K562 (cell line): ENCODE measurements at regions not wholly inside any gene's neighbourhood (a gene's known extent, or its start where the extent isn't known, plus 50 kb on each side); places are given as distances from the start of the nearest gene placed in this dataset.

Experiments used
- ATAC-seq: fragments of 200-7000 bp; cut with Tn5 transposase; 3 replicates; pipeline ENCODE4 v1.9.1; 2020; ENCODE audit warnings: moderate library complexity
- BruUV-seq: library from RNA; stranded (reverse); fragments of 400-500 nt; replicated peaks from 2 replicates; lab custom pipeline; 2021; lab: Mats Ljungman, UMichigan
- CTCF ChIA-PET: fragments of 300-600 bp; formaldehyde crosslinking; extraction: SDS; loops from one replicate; lab custom pipeline; 2021; ENCODE audit warnings: low intra/inter-chr PET ratio; lab: Yijun Ruan, JAX
- POLR2A ChIA-PET: fragments of 300-600, 350-650 bp; sonication (Branson Sonifier 250); formaldehyde crosslinking; extraction: SDS; loops from one replicate; lab custom pipeline; 2021; ENCODE audit warnings: antibody characterized with exemption, inconsistent platforms; lab: Yijun Ruan, JAX
- DNase-seq, 4 experiments: peaks; one replicate each; pipeline versions ENCODE4 v3.0.0 to v3.0.0-alpha.2; 2011 to 2018; ENCODE audit warnings: low spot score in 3 of 4, mixed read lengths in 3 of 4; ENCODE audit errors: extremely low read depth in 1 of 4
- FAIRE-seq: peaks from 2 replicates; lab custom pipeline; 2011; peaks lifted over from hg19 to GRCh38; lab: Jason Lieb, UNC
- H2AFZ ChIP-seq: 2 replicates; pipeline ENCODE4 v1.6.0; 2011; ENCODE audit warnings: low read depth, low read length, control low read depth, inconsistent platforms
- H3K27ac ChIP-seq: fragments of 200-600 bp; 3 replicates; pipeline ENCODE4 v1.8.0; 2011; ENCODE audit warnings: low read depth, mild to moderate bottlenecking, control low read depth, inconsistent platforms, low read length, moderate library complexity, mixed read lengths; ENCODE audit errors: extremely low read depth
- H3K27me3 ChIP-seq, 2 experiments: fragments of 300-600 bp in 1 of 2; 2 replicates in 1 of 2; 3 replicates in 1 of 2; pipeline versions ENCODE4 v1.6.0 to v1.8.0; 2011; ENCODE audit warnings: inconsistent platforms in 2 of 2, low read length in 2 of 2, mild to moderate bottlenecking in 1 of 2, mixed read lengths in 1 of 2, moderate library complexity in 1 of 2; ENCODE audit not compliant: control insufficient read depth in 2 of 2, insufficient read depth in 2 of 2
- H3K36me3 ChIP-seq: fragments of 300-600 bp; 3 replicates; pipeline ENCODE4 v1.8.0; 2011; ENCODE audit warnings: mild to moderate bottlenecking, low read length, inconsistent platforms; ENCODE audit not compliant: control insufficient read depth, insufficient read depth
- H3K4me1 ChIP-seq, 2 experiments: fragments of 200-600 bp in 1 of 2; replicated peaks in 1 of 2; 2 replicates in 1 of 2; 3 replicates in 1 of 2; pipeline versions ENCODE4 v1.5.1 to v1.8.0; 2011; ENCODE audit warnings: inconsistent platforms in 2 of 2, low read length in 2 of 2, mild to moderate bottlenecking in 1 of 2, mixed read lengths in 1 of 2, moderate library complexity in 1 of 2; ENCODE audit not compliant: control insufficient read depth in 2 of 2, insufficient read depth in 2 of 2
- H3K4me2 ChIP-seq: 2 replicates; pipeline ENCODE4 v1.6.1; 2011; ENCODE audit warnings: low read length, control low read depth, inconsistent platforms, mixed read lengths; ENCODE audit not compliant: insufficient read depth
- H3K4me3 ChIP-seq: fragments of 200-600 bp; sonication (generic), shearing (Covaris generic); 2 replicates; pipeline ENCODE4 v1.5.1; 2016; ENCODE audit warnings: control low read depth, inconsistent platforms
- H3K79me2 ChIP-seq: fragments of 200-600 bp; 3 replicates; pipeline ENCODE4 v1.8.0; 2011; ENCODE audit warnings: low read length, inconsistent platforms; ENCODE audit not compliant: control insufficient read depth, insufficient read depth
- H3K9ac ChIP-seq, 2 experiments: 2 replicates each; pipeline versions ENCODE4 v1.6.0 to v1.6.1; 2011; ENCODE audit warnings: low read depth in 2 of 2, low read length in 2 of 2, control low read depth in 1 of 2, inconsistent platforms in 1 of 2, mild to moderate bottlenecking in 1 of 2, mixed read lengths in 1 of 2; ENCODE audit not compliant: insufficient read depth in 1 of 2
- H3K9me1 ChIP-seq: one replicate; pipeline ENCODE4 v1.6.0; 2011; ENCODE audit warnings: inconsistent platforms, mild to moderate bottlenecking, low read length, moderate library complexity; ENCODE audit not compliant: control insufficient read depth, insufficient read depth
- H3K9me3 ChIP-seq: replicated peaks from 2 replicates; pipeline ENCODE4 v1.5.1; 2011; ENCODE audit warnings: low read depth, low read length, inconsistent platforms; ENCODE audit not compliant: control insufficient read depth, insufficient read depth
- H4K20me1 ChIP-seq: replicated peaks from 2 replicates; pipeline ENCODE4 v1.6.1; 2011; ENCODE audit warnings: low read length, inconsistent platforms, mixed read lengths; ENCODE audit not compliant: control insufficient read depth, insufficient read depth
- ADNP ChIP-seq: fragments of 200-800 bp; sonication (Bioruptor generic); IDR thresholded peaks from 2 replicates; pipeline ENCODE4 v1.6.1; 2016; ENCODE audit warnings: missing genetic modification characterization, missing compliant biosample characterization
- CBX8 ChIP-seq: fragments of 200-600 bp; sonication (generic); IDR thresholded peaks from 2 replicates; pipeline ENCODE4 v1.6.1; 2012; ENCODE audit warnings: borderline replicate concordance, mixed run types, low read depth, mild to moderate bottlenecking, moderate library complexity, mixed read lengths, low read length, control low read depth, inconsistent platforms; ENCODE audit not compliant: poor library complexity, severe bottlenecking; ENCODE audit errors: extremely low read depth
- CCNT2 ChIP-seq: IDR thresholded peaks from 2 replicates; pipeline ENCODE4 v1.6.1; 2011; ENCODE audit warnings: borderline replicate concordance, low read depth, mild to moderate bottlenecking, moderate library complexity, mixed read lengths, low read length; ENCODE audit not compliant: insufficient read length; ENCODE audit errors: extremely low read depth
- DNMT1 ChIP-seq: fragments of 450-650 bp; IDR thresholded peaks from 2 replicates; pipeline ENCODE4 v1.6.1; 2016; ENCODE audit warnings: antibody characterized with exemption, mild to moderate bottlenecking
- MYC ChIP-seq, 2 experiments: fragments of 250-450 bp in 1 of 2; sonication (Bioruptor Pico) in 1 of 2; IDR thresholded peaks; 2 replicates each; pipeline versions ENCODE4 v1.5.1 to v1.6.1; 2012 to 2021; ENCODE audit warnings: low read depth in 2 of 2, borderline replicate concordance in 1 of 2, improper control_type of control experiment in 1 of 2, low read length in 1 of 2, mild to moderate bottlenecking in 1 of 2, moderate library complexity in 1 of 2
- RBBP5 ChIP-seq: fragments of 200-600 bp; sonication (generic); IDR thresholded peaks from 2 replicates; pipeline ENCODE4 v1.6.1; 2012; ENCODE audit warnings: borderline replicate concordance, mild to moderate bottlenecking, low read length, control low read depth, inconsistent platforms; ENCODE audit not compliant: insufficient read depth, poor library complexity, severe bottlenecking
- WGBS: fragments of 100-300 bp; shearing (Covaris generic); methylation state at CpG from one replicate; pipeline ENCODE4 v1.1.6; 2016; ENCODE audit warnings: low coverage, mixed read lengths; ENCODE audit not compliant: insufficient coverage; ENCODE audit errors: missing lambda C conversion rate; 5-methylcytosine and 5-hydroxymethylcytosine counted together
- in situ Hi-C: fragments of 300-500 bp; cut with MboI; formaldehyde crosslinking; loops from 4 replicates; pipeline ENCODE4 v1.15.0; 2018; ENCODE audit warnings: inconsistent platforms, mixed read lengths
- intact Hi-C: fragments of 100-400 bp; cut with micrococcal nuclease; formaldehyde crosslinking; loops from 2 replicates; pipeline ENCODE4 v1.14.2; 2022
- TF ChIP-seq, protein P1 (sequence below): fragments of 200-600 bp; sonication (generic); IDR thresholded peaks from one replicate; pipeline ENCODE4 v1.6.1; 2012; ENCODE audit warnings: mild to moderate bottlenecking, low read depth, low read length, inconsistent platforms

GRCh38 chr1:87426463-87427249 is 98.0 kb downstream of the LMO4 start (continued):
- no peak for TF ChIP-seq RBBP5
- TF ChIP-seq, all 486 proteins: peak for 0

DNA sequence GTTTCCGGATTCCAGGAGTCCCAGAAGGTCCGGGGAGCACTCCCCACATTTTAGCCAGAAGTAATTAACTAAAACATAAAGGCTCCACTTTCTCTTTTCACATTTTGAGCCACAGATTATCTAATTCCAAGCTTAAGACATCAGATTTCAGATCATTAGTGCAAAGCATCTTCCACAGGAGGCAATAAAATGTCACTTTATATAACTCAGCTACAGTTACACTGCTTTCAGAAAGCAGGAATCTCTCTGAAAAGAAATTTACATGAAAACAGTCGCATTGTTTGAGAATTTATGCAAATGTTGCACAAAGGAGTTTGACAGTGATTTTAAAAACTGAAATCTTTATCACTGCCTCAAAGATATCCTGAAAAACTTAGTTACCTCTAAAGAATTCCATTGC is 99.7 kb downstream of the LMO4 start:
- ChIA-PET POLR2A (interaction anchor here (0.6 kb wide), 1 partner anchor 1322 kb away, joined by 3 read pairs; no protein-coding TSS in a partner anchor), CTCF (no interaction called here)
- Histone ChIP-seq H2AFZ (no peak overlapping the region), H3K36me3 (no peaks in the 10 kb centered on the region), H3K9me3 (no peaks in the 10 kb centered on the region), H3K9me1 (no peaks in the 10 kb centered on the region), H3K4me1 (no peaks in the 10 kb centered on the region), H3K4me2 (no peak overlapping the region), H3K9ac (no peak overlapping the region), H4K20me1 (no peaks in the 10 kb centered on the region), H3K27me3 (peaks cover 0 to 5% of the 10 kb centered on the region in 2 experiments; a peak in 2 of 5 replicates), H3K27ac (no peak overlapping the region), H3K79me2 (no peaks in the 10 kb centered on the region), H3K4me3 (no peak overlapping the region)
- no TSS peak for BruUV-seq
- intact Hi-C loops, result no loop called here
- 0% methylated on average over 3 of the region's 3 CpGs for WGBS
- in situ Hi-C loops, result no loop called here
- DNase-seq (no peak), ATAC-seq (no peak), FAIRE-seq (no peak)
- TF ChIP-seq ADNP, result no peak
- no peak for TF ChIP-seq MYC (IDR thresholded peaks at IDR 0.05; ENCODE audit: low read depth, low read length)
- no peak for TF ChIP-seq MYC (CRISPR knock-in tag; IDR thresholded peaks at IDR 0.05; ENCODE audit: borderline replicate concordance, low read depth)
- no peak for TF ChIP-seq CCNT2
- TF ChIP-seq DNMT1, result no peak
- no peak for TF ChIP-seq CBX8
- TF ChIP-seq, protein P1, sequence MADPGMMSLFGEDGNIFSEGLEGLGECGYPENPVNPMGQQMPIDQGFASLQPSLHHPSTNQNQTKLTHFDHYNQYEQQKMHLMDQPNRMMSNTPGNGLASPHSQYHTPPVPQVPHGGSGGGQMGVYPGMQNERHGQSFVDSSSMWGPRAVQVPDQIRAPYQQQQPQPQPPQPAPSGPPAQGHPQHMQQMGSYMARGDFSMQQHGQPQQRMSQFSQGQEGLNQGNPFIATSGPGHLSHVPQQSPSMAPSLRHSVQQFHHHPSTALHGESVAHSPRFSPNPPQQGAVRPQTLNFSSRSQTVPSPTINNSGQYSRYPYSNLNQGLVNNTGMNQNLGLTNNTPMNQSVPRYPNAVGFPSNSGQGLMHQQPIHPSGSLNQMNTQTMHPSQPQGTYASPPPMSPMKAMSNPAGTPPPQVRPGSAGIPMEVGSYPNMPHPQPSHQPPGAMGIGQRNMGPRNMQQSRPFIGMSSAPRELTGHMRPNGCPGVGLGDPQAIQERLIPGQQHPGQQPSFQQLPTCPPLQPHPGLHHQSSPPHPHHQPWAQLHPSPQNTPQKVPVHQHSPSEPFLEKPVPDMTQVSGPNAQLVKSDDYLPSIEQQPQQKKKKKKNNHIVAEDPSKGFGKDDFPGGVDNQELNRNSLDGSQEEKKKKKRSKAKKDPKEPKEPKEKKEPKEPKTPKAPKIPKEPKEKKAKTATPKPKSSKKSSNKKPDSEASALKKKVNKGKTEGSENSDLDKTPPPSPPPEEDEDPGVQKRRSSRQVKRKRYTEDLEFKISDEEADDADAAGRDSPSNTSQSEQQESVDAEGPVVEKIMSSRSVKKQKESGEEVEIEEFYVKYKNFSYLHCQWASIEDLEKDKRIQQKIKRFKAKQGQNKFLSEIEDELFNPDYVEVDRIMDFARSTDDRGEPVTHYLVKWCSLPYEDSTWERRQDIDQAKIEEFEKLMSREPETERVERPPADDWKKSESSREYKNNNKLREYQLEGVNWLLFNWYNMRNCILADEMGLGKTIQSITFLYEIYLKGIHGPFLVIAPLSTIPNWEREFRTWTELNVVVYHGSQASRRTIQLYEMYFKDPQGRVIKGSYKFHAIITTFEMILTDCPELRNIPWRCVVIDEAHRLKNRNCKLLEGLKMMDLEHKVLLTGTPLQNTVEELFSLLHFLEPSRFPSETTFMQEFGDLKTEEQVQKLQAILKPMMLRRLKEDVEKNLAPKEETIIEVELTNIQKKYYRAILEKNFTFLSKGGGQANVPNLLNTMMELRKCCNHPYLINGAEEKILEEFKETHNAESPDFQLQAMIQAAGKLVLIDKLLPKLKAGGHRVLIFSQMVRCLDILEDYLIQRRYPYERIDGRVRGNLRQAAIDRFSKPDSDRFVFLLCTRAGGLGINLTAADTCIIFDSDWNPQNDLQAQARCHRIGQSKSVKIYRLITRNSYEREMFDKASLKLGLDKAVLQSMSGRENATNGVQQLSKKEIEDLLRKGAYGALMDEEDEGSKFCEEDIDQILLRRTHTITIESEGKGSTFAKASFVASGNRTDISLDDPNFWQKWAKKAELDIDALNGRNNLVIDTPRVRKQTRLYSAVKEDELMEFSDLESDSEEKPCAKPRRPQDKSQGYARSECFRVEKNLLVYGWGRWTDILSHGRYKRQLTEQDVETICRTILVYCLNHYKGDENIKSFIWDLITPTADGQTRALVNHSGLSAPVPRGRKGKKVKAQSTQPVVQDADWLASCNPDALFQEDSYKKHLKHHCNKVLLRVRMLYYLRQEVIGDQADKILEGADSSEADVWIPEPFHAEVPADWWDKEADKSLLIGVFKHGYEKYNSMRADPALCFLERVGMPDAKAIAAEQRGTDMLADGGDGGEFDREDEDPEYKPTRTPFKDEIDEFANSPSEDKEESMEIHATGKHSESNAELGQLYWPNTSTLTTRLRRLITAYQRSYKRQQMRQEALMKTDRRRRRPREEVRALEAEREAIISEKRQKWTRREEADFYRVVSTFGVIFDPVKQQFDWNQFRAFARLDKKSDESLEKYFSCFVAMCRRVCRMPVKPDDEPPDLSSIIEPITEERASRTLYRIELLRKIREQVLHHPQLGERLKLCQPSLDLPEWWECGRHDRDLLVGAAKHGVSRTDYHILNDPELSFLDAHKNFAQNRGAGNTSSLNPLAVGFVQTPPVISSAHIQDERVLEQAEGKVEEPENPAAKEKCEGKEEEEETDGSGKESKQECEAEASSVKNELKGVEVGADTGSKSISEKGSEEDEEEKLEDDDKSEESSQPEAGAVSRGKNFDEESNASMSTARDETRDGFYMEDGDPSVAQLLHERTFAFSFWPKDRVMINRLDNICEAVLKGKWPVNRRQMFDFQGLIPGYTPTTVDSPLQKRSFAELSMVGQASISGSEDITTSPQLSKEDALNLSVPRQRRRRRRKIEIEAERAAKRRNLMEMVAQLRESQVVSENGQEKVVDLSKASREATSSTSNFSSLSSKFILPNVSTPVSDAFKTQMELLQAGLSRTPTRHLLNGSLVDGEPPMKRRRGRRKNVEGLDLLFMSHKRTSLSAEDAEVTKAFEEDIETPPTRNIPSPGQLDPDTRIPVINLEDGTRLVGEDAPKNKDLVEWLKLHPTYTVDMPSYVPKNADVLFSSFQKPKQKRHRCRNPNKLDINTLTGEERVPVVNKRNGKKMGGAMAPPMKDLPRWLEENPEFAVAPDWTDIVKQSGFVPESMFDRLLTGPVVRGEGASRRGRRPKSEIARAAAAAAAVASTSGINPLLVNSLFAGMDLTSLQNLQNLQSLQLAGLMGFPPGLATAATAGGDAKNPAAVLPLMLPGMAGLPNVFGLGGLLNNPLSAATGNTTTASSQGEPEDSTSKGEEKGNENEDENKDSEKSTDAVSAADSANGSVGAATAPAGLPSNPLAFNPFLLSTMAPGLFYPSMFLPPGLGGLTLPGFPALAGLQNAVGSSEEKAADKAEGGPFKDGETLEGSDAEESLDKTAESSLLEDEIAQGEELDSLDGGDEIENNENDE, result no peak
